ENCODE measurements at regions not wholly inside any gene's neighbourhood (a gene's known extent, or its start where the extent isn't known, plus 50 kb on each side); places are given as distances from the start of the nearest gene placed in this dataset.

DNA sequence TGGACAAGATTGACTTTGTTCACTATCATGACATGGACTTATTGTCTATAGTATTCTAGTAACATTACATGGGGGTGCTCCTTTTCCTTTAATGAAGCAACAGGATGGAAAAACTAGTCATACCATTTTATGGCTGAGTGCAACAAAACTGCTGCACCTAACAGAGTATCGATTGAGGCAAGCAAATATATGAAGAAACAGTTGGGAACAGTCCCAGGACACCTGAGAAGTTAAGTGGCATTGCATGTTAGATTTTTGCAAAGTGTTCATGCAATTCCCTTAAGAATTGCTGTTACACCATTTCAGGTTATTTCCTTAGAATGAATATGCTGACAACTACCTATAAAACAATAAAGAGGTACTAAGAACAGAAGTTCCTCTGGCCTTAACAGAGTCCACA, 541.5 kb upstream of the ANO3 start:
- TF ChIP-seq, protein P1, sequence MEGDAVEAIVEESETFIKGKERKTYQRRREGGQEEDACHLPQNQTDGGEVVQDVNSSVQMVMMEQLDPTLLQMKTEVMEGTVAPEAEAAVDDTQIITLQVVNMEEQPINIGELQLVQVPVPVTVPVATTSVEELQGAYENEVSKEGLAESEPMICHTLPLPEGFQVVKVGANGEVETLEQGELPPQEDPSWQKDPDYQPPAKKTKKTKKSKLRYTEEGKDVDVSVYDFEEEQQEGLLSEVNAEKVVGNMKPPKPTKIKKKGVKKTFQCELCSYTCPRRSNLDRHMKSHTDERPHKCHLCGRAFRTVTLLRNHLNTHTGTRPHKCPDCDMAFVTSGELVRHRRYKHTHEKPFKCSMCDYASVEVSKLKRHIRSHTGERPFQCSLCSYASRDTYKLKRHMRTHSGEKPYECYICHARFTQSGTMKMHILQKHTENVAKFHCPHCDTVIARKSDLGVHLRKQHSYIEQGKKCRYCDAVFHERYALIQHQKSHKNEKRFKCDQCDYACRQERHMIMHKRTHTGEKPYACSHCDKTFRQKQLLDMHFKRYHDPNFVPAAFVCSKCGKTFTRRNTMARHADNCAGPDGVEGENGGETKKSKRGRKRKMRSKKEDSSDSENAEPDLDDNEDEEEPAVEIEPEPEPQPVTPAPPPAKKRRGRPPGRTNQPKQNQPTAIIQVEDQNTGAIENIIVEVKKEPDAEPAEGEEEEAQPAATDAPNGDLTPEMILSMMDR (IDR thresholded peaks at IDR 0.05; ENCODE audit: insufficient read depth, low read length), result no peak
- TF ChIP-seq POLR2AphosphoS5 (IDR thresholded peaks at IDR 0.05; ENCODE audit: low read depth), result no peak
- TF ChIP-seq, protein P2, sequence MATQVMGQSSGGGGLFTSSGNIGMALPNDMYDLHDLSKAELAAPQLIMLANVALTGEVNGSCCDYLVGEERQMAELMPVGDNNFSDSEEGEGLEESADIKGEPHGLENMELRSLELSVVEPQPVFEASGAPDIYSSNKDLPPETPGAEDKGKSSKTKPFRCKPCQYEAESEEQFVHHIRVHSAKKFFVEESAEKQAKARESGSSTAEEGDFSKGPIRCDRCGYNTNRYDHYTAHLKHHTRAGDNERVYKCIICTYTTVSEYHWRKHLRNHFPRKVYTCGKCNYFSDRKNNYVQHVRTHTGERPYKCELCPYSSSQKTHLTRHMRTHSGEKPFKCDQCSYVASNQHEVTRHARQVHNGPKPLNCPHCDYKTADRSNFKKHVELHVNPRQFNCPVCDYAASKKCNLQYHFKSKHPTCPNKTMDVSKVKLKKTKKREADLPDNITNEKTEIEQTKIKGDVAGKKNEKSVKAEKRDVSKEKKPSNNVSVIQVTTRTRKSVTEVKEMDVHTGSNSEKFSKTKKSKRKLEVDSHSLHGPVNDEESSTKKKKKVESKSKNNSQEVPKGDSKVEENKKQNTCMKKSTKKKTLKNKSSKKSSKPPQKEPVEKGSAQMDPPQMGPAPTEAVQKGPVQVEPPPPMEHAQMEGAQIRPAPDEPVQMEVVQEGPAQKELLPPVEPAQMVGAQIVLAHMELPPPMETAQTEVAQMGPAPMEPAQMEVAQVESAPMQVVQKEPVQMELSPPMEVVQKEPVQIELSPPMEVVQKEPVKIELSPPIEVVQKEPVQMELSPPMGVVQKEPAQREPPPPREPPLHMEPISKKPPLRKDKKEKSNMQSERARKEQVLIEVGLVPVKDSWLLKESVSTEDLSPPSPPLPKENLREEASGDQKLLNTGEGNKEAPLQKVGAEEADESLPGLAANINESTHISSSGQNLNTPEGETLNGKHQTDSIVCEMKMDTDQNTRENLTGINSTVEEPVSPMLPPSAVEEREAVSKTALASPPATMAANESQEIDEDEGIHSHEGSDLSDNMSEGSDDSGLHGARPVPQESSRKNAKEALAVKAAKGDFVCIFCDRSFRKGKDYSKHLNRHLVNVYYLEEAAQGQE (IDR thresholded peaks at IDR 0.05; ENCODE audit: insufficient replicate concordance, low read depth), result no peak
